Activated CD8-positive, alpha-beta memory T cell treated with anti-CD3 and anti-CD28 coated beads, Interleukin-2, amount 50 U/mL, for 4 hours (primary cell): ENCODE measurements at regions not wholly inside any gene's neighbourhood (a gene's known extent, or its start where the extent isn't known, plus 50 kb on each side); places are given as distances from the start of the nearest gene placed in this dataset.
"Not testable (repeated sequence)": the region's sequence is repeated elsewhere in the genome, so short reads cannot be mapped to it uniquely, and the experiment has no call there.

Experiments
- DNase-seq: peaks from one replicate; pipeline ENCODE4 v3.0.0-alpha.2; 2020

DNA sequence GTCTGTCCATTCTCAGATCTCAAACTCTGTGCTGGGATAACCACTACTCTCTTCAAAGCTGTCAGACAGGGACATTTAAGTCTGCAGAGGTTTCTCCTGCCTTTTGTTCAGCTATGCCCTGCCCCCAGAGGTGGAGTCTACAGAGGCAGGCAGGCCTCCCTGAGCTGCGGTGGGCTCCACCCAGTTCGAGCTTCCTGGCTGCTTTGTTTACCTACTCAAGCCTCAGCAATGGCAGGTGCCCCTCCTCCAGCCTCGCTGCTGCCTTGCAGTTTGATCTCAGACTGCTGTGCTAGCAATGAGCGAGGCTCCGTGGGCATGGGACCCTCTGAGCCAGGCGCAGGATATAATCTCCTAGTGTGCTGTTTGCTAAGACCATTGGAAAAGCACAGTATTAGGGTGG, 53.1 kb upstream of the HUNK start:
- not testable (repeated sequence) for DNase-seq

DNA sequence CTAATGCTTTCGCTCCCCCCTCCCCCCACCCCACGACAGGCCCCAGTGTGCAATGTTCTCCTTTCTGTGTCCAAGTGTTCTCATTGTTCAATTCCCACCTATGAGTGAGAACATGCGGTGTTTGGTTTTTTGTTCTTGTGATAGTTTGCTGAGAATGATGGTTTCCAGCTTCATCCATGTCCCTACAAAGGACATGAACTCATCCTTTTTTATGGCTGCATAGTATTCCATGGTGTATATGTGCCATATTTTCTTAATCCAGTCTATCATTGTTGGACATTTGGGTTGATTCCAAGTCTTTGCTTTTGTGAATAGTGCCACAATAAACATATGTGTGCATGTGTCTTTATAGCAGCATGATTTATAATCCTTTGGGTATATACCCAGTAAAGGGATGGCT, 58.5 kb upstream of the HUNK start:
- DNase-seq: not testable (repeated sequence)

DNA sequence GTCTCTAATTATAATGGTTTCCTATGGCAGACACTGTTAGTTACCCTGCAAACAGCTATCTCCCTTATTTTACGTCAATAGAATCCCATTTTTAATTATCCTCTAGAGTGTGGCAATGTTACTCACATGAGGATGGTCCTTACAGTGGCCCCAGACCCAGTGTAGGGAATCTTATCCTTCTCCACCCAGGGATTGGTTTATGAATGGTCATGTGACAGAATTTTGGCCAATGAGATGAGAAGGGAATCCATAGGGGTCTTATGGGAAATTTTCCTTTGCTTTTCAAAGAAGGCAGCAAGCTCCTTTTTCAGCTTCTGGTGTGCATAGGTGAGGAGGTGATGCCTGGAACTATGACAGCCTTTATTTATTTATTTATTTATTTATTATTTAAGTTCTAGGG, 59.0 kb upstream of the HUNK start:
- DNase-seq: no peak

DNA sequence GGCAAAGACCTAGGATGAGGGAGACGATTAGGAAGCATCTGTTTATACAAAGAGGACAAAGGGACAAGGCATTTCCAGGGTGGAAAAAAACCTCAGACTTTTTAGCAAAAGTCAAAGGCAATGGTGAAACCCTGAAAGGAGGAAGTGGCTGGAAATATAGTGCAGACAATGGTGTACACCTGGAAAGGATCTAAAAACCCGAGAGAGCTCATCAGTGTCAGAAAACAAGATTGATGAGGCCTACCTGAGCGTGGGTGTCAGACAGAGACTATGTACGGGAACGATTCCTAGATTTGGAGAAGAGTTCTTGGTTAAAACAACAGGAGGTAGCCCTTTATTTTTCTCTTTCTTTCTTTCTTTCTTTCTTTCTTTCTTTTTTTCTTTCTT, 68.8 kb upstream of the HUNK start:
- no peak for DNase-seq

DNA sequence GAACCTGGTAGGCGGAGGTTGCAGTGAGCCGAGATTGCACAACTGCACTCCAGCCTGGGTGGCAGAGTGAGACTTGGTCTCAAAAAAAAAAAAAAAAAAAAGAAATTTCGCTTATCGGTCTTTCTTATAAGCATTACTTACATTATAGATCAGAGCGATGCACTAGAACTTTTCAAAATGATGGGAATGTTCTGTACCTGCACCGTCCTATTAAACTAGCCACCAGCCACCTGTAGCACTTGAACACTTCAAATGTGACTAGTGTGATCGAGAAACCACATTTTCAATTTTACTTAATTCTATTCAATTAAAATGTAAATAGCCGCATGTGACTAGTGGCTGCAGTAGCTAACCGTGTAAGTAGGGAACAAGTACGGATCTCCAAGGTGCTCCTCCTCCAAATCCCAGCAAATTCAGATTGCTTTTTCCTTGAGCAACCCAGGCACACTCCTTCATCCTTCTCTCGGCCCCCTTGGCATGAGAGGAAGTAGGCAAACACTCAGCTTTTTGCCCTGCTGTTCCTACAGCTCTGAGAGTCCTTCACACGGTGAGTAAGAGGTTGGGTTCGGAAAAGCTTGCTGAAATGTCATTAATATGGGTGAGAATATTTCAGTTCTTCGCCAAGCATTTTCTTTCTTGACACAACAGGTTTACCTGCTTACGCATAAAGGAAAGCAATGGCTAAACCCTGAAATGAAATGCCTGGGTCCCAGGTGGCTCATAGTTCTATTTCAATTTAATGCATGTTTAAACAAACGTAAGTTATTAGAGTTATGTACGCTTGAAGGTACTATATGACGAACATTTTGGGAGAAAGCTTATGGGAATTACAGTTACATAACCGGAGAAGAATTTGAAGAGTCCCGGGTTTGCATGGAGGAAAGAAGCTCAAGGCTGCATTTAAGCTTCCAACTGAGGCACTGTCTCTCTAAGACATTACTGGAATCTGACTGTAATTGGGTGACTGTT, 69.5 kb upstream of the HUNK start:
- DNase-seq: no peak

DNA sequence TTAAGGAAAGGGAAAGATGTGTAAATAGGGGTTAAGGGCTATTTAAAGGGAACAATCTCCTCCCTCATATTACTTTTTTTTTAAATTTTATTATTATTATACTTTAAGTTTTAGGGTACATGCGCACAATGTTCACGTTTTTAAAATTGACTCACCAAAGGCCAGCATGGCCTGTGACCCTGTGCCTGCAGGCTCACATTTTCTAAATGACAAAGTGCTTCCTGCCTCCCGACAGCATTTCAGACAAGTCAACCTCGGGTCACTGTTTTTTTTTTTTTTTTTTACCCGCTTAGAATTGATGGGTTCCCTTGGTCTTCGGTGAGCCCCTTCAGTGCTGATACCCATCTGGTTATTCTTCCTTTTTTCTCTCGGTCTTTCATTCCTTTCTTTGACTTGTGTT, 70.4 kb upstream of the SCAF4 start:
- no peak for DNase-seq

DNA sequence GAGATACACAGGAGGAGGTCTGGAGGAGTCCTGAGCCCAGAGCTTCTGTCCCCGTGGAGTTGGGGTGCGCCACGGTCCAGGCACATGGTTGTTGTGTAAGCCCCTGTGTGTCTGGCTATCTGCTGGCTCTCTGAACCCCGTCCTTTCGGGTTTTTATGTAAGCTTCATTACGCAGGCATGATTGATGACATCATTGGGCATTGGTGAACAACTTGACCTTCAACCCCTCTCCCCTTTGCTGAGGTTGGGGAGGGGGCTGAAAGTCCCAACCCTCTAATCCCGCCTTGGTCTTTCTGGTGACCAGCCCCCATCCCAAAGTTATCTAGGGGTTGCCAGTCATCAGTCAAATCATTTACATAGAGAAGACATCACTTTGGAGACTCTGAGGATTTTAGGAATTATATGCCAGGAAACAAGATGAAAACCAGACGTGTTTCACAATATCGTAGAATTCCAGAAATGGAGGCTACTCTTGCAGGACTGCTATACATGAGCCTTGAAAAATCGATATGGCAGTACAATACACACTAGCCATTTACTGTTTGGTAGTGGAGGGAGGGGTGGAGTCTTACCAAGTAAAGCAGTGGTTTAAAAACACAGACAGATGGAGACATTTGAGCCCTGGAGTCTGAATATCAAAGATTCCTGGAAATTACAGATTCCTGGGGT, 69.8 kb upstream of the SCAF4 start:
- no peak for DNase-seq

DNA sequence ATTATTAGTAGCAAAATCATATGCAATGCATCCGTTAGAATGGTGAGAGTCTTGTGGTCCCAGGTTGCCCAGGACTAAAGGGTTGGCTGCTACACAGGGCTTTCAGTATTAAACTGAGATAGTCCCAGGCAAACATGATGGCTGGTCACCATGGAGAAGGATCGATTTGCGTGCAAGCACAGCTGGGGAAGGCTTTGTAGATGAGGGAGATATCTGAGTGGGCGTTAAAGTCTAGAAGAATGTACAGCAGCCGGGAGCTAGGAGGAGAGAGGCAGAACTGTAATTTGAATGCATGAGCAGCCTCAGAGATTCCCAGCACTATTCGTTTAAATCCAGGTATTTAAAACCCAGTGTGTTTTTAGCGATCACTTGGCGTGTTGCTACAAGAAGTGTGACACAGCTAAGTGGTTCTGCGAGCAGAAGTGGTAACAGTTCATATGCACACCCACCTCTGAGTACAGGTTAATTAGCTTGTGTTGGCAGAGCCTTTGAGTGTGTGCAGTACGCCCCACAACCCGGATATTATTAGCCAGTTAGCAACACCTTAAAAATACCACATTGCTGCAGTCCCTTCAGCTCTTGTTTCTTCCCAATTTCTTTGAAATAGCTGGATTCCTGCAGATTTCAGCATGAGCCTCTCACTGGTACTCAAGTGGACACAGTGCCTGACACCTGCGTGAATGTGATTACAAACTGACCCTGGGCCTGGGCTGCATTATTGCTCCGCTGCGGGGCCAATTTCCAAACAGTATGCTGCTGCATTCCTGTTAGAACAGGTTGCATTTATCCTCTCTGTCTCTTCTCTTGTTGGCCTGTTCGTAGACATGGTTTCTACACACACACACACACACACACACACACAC, 67.2 kb upstream of the SCAF4 start:
- DNase-seq: no peak

DNA sequence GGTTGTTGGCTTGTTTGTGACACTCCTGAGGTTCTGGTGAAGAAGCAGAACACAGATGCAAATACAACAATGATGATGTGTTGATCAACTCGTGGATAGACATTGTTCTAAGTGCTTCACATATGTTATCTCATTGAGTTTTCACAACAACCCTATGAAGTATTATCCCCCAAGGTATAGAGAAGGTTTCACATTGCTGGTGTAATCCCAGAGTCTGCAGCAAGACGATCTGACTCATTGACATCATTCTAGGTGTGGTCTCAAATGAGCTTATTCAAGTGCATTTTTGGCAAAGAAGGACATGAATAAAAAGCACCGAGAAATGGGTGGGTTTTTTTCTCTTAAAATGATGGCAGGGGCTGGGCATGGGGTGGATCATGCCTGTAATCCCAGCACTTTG, 64.1 kb upstream of the SCAF4 start:
- no peak for DNase-seq

DNA sequence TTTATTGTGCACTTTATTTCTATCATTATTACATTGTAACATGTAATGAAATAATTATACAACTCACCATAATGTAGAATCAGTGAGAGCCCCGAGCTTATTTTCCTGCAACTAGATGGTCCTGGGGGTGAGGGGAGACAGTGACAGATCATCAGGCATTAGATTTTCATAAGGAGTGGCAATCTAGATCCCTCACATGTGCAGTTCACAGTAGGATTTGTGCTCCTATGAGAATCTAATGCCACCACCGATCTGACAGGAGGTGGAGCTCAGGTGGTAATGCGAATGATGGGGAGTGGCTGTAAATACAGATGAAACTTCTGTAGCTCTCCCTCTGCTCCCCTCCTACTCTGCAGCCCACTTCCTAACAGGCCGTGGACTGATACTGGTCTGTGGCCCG, 58.5 kb upstream of the SCAF4 start:
- DNase-seq: not testable (repeated sequence)

DNA sequence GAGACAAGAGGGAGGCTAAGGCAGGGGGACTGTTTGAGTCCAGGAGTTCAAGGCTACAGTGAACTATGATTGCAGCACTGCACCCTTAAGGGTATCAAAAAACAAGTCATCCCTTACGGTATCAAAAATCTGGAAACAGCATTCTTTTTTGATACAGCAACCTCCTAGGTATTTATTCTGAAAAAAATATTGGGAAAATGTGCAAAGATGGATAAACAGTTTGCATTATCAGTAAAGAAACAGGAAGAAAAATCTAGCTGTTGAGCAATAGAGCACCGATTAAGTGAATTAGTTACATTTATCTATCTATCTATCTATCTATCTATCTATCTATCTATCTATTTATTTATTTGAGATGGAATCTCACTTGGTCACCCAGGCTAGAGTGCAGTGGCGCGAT, 56.7 kb upstream of the SCAF4 start:
- DNase-seq: no peak

DNA sequence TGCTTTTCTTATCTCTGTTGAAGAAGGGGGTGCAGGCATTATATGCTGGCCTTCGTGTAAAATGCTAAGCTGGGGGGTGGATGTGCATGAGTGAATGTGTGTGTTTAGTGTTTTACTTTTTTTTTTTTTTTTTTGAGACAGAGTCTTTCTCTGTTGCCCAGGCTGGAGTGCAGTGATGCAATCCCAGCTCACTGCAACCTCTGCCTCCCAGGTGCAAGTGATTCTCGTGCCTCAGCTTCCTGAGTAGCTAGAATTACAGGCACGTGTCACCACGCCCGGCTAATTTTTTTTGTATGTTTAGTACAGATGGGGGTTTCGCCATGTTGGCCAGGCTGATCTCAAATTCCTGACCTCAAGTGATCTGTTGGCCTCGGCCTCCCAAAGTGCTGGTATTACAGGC, 55.8 kb upstream of the SCAF4 start:
- DNase-seq: not testable (repeated sequence)

DNA sequence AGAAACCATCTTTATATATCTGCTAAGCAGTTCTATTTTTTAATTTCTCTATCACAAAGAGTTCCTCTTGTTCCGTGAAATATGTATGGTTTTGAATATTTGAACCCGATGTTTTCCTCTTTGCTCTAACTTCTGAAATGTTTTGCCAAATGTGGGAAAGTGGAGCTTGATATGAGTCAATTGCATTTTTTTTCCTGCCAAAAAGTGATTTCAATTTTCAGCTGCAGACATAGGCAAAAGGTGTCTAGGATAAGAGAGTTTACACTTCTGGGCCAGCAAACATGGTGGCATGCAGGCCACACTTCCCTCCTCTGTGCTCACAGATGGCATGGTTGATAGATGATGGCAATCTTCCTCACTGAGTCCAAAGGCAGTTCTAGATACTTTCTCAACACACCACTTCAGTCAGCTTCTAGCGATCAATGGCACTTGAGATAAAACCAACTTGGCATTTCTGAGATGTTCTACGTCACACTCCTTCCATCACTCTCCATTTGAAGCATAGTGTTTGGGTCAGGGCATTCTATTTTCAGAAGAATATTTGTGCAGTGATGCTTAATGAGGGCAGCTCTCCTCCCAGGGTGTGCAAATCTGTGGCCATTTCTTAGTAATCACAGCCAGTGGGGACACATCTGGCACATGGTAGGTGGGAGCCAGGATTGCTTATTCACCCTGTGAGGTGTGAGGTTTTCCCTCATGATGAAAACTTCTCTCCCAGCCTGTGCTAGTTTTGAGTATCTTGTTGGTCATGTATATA, 54.4 kb upstream of the SCAF4 start:
- DNase-seq: no peak

DNA sequence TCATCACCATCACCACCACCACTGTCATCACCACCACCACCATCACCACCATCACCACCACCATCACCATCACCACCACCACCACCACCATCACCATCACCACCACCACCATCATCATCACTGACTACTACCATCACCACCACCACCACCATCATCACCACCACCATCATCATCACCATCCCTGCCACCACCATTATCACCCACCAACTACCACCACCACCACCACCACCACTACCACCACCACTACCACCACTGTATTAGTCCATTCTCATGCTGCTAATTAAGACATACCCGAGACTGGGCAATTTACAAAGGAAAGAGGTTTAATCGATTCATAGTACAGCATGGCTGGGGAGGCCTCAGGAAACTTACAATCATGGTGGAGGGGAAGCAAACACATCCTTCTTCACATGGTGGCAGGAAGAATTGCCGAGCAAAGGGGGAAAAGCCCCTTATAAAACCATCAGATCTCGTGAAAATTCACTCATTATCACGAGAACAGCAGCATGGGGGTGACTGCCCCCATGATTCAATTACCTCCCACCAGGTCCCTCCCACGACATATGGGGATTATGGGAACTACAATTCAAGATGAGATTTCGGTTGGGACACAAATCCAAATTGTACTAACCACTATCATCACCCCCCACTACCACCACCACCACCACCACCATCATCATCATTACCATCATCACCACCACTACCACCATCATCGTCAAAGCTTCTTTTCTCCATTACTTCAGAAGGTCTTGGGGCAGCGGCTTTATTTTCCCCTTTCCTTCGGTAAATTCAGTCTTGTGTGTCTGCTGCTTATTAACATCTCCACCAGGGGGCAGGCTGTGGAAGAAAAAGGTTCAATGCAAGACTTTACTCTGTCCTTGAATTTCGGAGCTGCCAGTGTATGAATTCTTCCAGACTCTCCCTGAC, 53.6 kb upstream of the SCAF4 start:
- peak; percentile 50 for DNase-seq

DNA sequence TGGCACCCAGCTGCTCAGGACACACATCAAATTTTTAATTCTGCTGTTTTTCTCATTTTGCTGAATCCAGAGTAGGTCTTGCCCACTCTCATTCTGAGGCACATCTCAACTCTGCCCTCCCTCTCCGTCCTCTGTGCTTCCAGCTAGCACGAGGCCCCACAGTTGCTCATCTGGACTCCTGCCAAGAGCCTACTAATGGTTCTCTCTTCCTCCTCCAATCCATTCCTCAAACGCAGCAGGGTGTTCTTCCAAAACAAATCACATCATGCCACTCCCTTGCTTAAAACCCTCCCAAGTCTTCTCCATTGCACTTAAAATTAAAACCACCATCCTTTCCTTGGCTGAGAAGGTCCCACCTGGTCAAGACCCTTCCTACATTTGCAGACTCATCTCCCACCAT, 49.8 kb upstream of the SCAF4 start:
- DNase-seq: no peak
